Astrocyte of the cerebellum (primary cell): ENCODE measurements at regions not wholly inside any gene's neighbourhood (a gene's known extent, or its start where the extent isn't known, plus 50 kb on each side); places are given as distances from the start of the nearest gene placed in this dataset.
"Not testable (repeated sequence)": the region's sequence is repeated elsewhere in the genome, so short reads cannot be mapped to it uniquely, and the experiment has no call there.

Experiments
- DNase-seq: peaks from one replicate; pipeline ENCODE4 v3.0.0-alpha.2; 2011; ENCODE audit warnings: low read depth
- H3K4me3 ChIP-seq: 2 replicates; pipeline ENCODE4 v1.5.1; 2011; ENCODE audit warnings: mild to moderate bottlenecking, low read depth, low read length, moderate library complexity
- in situ Hi-C: cut with HindIII; loops from 2 replicates; pipeline ENCODE4 v1.10.0; 2017; ENCODE audit warnings: low sequenced_read_pairs
- TF ChIP-seq, protein P1 (sequence below): IDR thresholded peaks from 2 replicates; pipeline ENCODE4 v1.5.1; 2012; ENCODE audit warnings: low read length, low read depth, moderate library complexity, mild to moderate bottlenecking; ENCODE audit errors: missing control alignments

DNA sequence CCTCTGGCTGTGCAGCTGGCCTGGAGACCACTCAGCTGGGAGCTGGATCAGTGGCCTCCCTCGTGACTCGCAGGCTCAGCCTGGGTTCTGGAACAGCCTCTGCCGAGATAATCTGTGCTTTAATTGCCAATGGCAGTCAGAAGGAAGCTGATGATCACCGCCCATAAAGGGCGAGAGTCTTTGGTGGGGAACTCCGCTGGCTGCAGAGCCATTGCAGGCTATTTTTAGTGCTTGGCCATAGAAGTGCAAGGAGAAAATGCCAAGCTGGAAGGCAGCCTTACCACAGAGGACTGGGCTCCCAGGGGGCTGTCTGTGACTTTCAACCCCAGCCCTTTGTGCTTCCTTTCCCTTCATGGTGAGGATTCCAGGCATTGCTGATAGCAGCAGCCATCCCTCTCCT lies 62.2 kb upstream of the TENM4 start:
- in situ Hi-C loops: no loop called here
- peak; percentile 83 for DNase-seq
- no peak overlapping the region for H3K4me3 ChIP-seq
- TF ChIP-seq, protein P1, sequence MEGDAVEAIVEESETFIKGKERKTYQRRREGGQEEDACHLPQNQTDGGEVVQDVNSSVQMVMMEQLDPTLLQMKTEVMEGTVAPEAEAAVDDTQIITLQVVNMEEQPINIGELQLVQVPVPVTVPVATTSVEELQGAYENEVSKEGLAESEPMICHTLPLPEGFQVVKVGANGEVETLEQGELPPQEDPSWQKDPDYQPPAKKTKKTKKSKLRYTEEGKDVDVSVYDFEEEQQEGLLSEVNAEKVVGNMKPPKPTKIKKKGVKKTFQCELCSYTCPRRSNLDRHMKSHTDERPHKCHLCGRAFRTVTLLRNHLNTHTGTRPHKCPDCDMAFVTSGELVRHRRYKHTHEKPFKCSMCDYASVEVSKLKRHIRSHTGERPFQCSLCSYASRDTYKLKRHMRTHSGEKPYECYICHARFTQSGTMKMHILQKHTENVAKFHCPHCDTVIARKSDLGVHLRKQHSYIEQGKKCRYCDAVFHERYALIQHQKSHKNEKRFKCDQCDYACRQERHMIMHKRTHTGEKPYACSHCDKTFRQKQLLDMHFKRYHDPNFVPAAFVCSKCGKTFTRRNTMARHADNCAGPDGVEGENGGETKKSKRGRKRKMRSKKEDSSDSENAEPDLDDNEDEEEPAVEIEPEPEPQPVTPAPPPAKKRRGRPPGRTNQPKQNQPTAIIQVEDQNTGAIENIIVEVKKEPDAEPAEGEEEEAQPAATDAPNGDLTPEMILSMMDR: no peak

DNA sequence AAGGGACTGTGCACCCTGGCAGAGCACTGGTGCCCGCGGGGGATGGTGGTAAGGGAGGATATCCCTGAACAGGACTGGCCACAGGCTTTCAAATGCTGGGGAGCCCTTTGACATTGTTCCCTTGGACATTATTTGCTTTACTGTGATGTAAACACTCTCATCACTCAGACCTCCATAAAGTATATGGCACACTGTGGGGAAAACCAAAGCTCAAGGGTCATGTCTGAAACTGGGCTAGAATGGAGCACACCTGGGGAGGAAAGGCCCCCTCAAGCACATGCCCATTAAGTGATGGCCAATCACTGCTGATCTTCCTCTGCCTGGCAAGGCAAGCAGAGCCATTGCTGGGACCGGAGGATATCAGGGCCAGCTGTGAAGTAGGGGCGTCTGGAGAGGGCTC lies 60.9 kb upstream of the TENM4 start:
- DNase-seq: no peak
- no peak overlapping the region for H3K4me3 ChIP-seq
- in situ Hi-C loops: no loop called here
- TF ChIP-seq, protein P1: no peak

DNA sequence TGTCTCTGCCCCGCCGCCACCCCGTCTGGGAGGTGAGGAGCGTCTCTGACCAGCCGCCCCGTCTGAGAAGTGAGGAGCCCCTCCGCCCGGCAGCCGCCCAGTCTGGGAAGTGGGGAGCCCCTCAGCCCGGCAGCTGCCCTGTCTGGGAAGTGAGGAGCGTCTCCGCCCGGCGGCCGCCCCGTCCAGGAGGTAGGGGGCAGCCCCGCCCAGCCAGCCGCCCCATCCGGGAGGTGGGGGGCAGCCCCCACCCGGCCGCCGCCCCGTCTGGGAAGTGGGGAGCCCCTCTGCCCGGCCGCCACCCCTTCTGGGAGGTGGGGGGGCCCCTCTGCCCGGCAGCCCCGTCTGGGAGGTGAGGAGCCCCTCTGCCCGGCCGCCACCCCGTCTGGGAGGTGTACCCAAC lies 59.1 kb upstream of the TENM4 start:
- in situ Hi-C loops, H3K4me3 ChIP-seq, DNase-seq: not testable (repeated sequence)

DNA sequence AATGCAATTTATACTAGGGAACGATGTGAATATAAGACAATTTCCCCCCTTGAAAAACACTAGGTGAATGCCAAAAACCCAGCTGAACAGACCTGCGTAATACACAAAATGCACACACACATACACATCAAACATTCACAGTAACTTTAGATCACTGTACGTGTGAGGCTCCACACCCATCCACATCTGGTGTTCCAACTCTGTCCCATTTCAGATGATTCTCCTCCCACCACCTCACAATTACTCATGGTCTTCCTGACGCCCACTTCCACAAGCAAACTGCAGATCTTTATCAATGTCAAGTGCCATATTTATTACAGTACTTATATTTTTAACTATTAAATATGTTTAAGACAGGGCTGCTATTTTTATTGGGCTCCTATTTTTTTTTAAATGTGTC lies 57.8 kb upstream of the TENM4 start:
- in situ Hi-C loops: no loop called here
- H3K4me3 ChIP-seq: no peak overlapping the region
- TF ChIP-seq, protein P1: no peak
- DNase-seq: no peak

DNA sequence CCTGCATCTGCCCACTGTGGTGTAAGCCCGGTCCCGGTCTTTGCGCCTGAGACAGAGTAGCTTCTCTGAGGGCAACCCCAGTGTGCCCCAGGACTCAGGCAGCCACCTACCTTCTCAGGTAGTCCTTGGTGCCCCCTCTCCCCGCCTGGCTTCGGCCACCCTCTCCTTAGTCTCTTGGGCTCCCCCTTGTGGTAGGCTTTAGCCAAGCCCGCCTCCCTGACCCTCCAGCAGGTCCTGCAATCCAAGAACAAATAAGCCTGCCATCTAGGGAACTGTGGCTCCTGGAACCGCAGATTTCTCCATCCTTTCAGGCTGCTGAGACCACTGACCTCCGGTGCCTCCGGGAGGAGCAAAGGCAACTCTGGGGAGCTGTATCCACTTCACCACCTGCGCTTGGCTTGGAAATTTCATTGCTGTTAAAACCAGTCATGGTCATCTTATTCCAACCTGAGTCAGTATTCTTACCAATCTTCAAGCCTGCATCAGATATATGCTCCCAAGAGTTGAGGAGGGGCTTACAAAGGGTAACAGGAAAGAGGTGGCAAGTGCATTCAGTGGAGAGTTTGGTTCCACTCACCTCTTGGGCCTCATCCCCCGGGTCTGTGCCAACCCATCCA lies 52.8 kb upstream of the TENM4 start:
- TF ChIP-seq, protein P1: peak; percentile 97
- peak; percentile 39 for DNase-seq
- in situ Hi-C loops: no loop called here
- no peak overlapping the region for H3K4me3 ChIP-seq

DNA sequence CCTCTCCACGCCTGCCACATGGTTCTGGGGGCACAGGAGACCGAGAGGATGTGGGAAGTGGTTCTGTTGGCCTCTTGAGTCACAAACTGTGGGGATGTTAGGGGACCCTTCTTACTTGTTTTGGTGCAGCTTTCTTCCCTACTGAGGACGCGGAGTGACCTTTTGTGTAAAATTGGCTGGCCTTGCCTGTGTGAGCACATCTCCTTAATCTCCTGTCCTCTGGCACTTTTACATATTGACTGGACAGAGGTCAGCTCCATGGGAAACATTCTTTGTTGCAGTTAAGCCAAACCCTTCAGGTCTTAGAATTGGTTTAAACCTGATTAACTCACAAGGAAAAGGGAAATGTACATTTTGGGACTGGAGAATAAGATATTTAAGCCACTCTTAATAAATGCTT lies 51.2 kb upstream of the TENM4 start:
- no peak for DNase-seq
- in situ Hi-C loops: no loop called here
- H3K4me3 ChIP-seq: no peak overlapping the region
- TF ChIP-seq, protein P1: no peak
